ENCODE measurements at regions not wholly inside any gene's neighbourhood (a gene's known extent, or its start where the extent isn't known, plus 50 kb on each side); places are given as distances from the start of the nearest gene placed in this dataset.
"Not testable (repeated sequence)": the region's sequence is repeated elsewhere in the genome, so short reads cannot be mapped to it uniquely, and the experiment has no call there.

- Mint-ChIP-seq H3K27me3 (no peaks in the 10 kb centered on the region), H3K27ac (no peak overlapping the region), H3K9me3 (peaks cover 16% of the 10 kb centered on the region), H3K4me3 (no peak overlapping the region), H3K36me3 (peaks cover 23% of the 10 kb centered on the region), H3K4me1 (no peaks in the 10 kb centered on the region)
- DNase-seq, result no peak
- CTCF ChIA-PET, result no interaction called here
Observed at GRCh38 chr4:122973465-122973864, 51.1 kb upstream of the NUDT6 start.

GRCh38 chr4:122976111-122976510, 53.7 kb upstream of the NUDT6 start:
- Mint-ChIP-seq H3K36me3 (peaks cover 38% of the 10 kb centered on the region), H3K4me1 (no peaks in the 10 kb centered on the region), H3K27me3 (no peaks in the 10 kb centered on the region), H3K4me3 (no peak overlapping the region), H3K27ac (no peak overlapping the region), H3K9me3 (peaks cover 18% of the 10 kb centered on the region)
- no peak for DNase-seq
- CTCF ChIA-PET, result no interaction called here

- Mint-ChIP-seq H3K4me1 (no peaks in the 10 kb centered on the region), H3K36me3 (peaks cover 44% of the 10 kb centered on the region), H3K9me3 (peaks cover 18% of the 10 kb centered on the region), H3K27ac (no peak overlapping the region), H3K4me3 (no peak overlapping the region), H3K27me3 (no peaks in the 10 kb centered on the region)
- CTCF ChIA-PET, result no interaction called here
- DNase-seq, result no peak
Observed at GRCh38 chr4:122977103-122977502, 54.7 kb upstream of the NUDT6 start.

DNA sequence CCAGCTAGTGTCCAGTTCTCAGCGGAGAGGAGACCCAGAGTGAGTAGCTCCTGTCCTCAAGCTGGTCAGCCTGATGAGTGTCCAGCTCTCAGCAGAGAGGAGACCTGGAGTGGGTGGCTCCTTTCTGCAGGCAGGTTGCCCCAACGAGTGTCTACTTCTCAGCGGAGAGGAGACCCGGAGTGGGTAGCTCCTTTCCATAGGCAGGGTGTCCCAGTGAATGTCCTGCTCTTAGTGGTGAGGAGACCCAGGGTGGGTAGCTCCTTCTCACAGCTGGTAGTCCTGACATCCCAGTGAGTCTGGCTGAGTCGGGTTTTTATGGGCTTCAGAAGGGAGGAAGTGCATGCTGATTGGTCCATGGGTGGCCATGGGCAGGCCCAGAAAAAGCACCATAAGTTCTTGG, 55.7 kb upstream of the NUDT6 start:
- Mint-ChIP-seq H3K4me3 (no peak overlapping the region), H3K4me1 (no peaks in the 10 kb centered on the region), H3K27me3 (no peaks in the 10 kb centered on the region), H3K9me3 (peaks cover 18% of the 10 kb centered on the region), H3K36me3 (peaks cover 48% of the 10 kb centered on the region), H3K27ac (no peak overlapping the region)
- DNase-seq, result no peak
- CTCF ChIA-PET, result interaction anchor here (0.9 kb wide), 1 partner anchor 9 kb away, joined by 3 read pairs; no protein-coding TSS in a partner anchor

DNA sequence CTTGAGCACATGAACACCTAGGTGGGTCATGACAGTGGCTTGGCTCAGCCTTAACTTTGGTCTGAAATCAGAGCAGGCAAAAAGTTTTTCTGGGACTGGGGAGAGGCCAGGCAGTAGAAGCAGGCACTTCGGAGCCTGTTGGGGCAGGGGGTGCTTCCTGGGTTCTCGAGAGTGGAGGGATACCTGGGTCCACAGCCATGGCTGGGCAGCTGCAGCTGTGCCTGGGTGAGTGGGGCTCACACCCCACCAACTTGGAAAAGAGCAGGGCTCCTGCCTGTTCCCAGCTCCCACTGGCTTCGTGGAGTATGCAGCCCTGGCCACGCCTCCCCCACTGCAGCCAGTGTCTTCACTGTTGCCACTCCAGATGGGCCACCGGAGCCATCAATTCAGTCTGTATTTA, 56.4 kb upstream of the NUDT6 start:
- Mint-ChIP-seq H3K27me3 (no peaks in the 10 kb centered on the region), H3K36me3 (peaks cover 52% of the 10 kb centered on the region), H3K9me3 (peaks cover 19% of the 10 kb centered on the region), H3K4me1 (no peaks in the 10 kb centered on the region), H3K4me3 (no peak overlapping the region), H3K27ac (no peak overlapping the region)
- CTCF ChIA-PET, result interaction anchor here (0.6 kb wide), 1 partner anchor 576 kb away, joined by 3 read pairs; no protein-coding TSS in a partner anchor
- DNase-seq, result no peak

- H3K4me1 Mint-ChIP-seq, result no peaks in the 10 kb centered on the region
- no peak for DNase-seq
- CTCF ChIA-PET, result no interaction called here
- H3K9me3 Mint-ChIP-seq, result peaks cover 16% of the 10 kb centered on the region
- peaks cover 58% of the 10 kb centered on the region for H3K36me3 Mint-ChIP-seq
- no peak overlapping the region for H3K27ac Mint-ChIP-seq
- H3K4me3 Mint-ChIP-seq, result no peak overlapping the region
- H3K27me3 Mint-ChIP-seq, result no peaks in the 10 kb centered on the region
Observed at GRCh38 chr4:122980860-122981259, 58.5 kb upstream of the NUDT6 start.

- H3K4me1 Mint-ChIP-seq, result no peaks in the 10 kb centered on the region
- CTCF ChIA-PET, result no interaction called here
- H3K27ac Mint-ChIP-seq, result no peak overlapping the region
- H3K9me3 Mint-ChIP-seq, result peaks cover 29% of the 10 kb centered on the region
- peaks cover 56% of the 10 kb centered on the region for H3K36me3 Mint-ChIP-seq
- no peak for DNase-seq
- H3K27me3 Mint-ChIP-seq, result no peaks in the 10 kb centered on the region
- no peak overlapping the region for H3K4me3 Mint-ChIP-seq
Observed at GRCh38 chr4:122988696-122989095, 66.3 kb upstream of the NUDT6 start.

DNA sequence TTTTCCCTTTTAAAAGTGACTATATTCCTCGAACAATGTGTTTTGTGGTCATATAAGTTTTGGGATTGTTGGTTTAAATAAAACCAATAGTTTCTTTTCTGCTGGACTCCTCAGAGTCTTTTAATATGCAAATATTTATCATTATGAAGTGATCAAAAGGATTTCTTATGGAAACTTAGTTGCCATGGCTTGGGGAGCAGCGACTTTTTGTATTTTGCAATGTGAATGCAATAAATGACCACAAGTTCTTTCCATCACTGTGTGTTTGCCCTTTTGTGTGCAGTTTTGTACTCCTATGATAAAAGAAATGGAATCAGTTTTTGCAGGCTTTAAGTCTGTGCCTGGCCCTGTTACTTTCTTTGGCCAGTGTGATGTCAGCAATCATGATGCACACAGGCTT, 68.5 kb upstream of the NUDT6 start:
- H3K36me3 Mint-ChIP-seq, result peaks cover 40% of the 10 kb centered on the region
- peaks cover 24% of the 10 kb centered on the region for H3K9me3 Mint-ChIP-seq
- H3K27me3 Mint-ChIP-seq, result no peaks in the 10 kb centered on the region
- no peak for DNase-seq
- H3K4me1 Mint-ChIP-seq, result no peaks in the 10 kb centered on the region
- H3K4me3 Mint-ChIP-seq, result no peak overlapping the region
- no peak overlapping the region for H3K27ac Mint-ChIP-seq
- CTCF ChIA-PET, result no interaction called here

DNA sequence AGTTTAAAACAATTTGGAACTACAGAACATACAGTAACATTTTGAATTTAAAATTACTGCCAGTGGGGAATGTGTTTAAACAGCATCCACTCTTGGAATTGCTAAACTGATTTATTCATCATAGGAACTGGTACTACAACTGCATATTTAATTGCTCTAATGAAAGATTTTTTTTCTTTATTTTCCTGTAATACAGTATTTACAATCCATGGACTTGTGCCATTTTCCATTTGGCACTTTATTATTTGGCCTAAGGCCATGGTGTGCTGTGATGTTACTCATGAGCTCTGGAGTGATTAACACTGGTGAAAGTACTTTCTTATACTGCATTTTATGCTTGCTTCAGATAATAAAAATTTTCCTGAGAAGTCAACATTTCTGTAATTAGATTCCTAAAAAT, 69.7 kb upstream of the NUDT6 start:
- Mint-ChIP-seq H3K27me3 (no peaks in the 10 kb centered on the region), H3K27ac (no peak overlapping the region), H3K36me3 (peaks cover 34% of the 10 kb centered on the region), H3K4me3 (no peak overlapping the region), H3K9me3 (peaks cover 17% of the 10 kb centered on the region), H3K4me1 (no peaks in the 10 kb centered on the region)
- CTCF ChIA-PET, result no interaction called here
- no peak for DNase-seq

- Mint-ChIP-seq H3K9me3 (peaks cover 13% of the 10 kb centered on the region), H3K27me3 (no peaks in the 10 kb centered on the region), H3K4me3 (no peak overlapping the region), H3K4me1 (peaks cover 2% of the 10 kb centered on the region), H3K36me3 (peaks cover 35% of the 10 kb centered on the region), H3K27ac (no peak overlapping the region)
- CTCF ChIA-PET, result no interaction called here
- DNase-seq, result no peak
Observed at GRCh38 chr4:122992641-122993040, 70.2 kb upstream of the NUDT6 start.

GRCh38 chr4:122996350-122996749, 74.0 kb upstream of the NUDT6 start:
- Mint-ChIP-seq H3K4me1 (peaks cover 7% of the 10 kb centered on the region), H3K4me3 (no peak overlapping the region), H3K27ac (no peak overlapping the region), H3K36me3 (peaks cover 18% of the 10 kb centered on the region), H3K9me3 (no peaks in the 10 kb centered on the region), H3K27me3 (no peaks in the 10 kb centered on the region)
- DNase-seq, result no peak
- CTCF ChIA-PET, result no interaction called here

GRCh38 chr4:122997463-122998101, 75.2 kb upstream of the NUDT6 start:
- Mint-ChIP-seq H3K4me3 (no peak overlapping the region), H3K27ac (no peak overlapping the region), H3K36me3 (peaks cover 18% of the 10 kb centered on the region), H3K4me1 (peaks cover 7% of the 10 kb centered on the region), H3K27me3 (no peaks in the 10 kb centered on the region), H3K9me3 (no peaks in the 10 kb centered on the region)
- CTCF ChIA-PET, result no interaction called here
- DNase-seq, result no peak

- H3K27ac Mint-ChIP-seq, H3K27me3 Mint-ChIP-seq, H3K4me3 Mint-ChIP-seq, H3K9me3 Mint-ChIP-seq, H3K4me1 Mint-ChIP-seq, DNase-seq, CTCF ChIA-PET: not testable (repeated sequence)
- H3K36me3 Mint-ChIP-seq, result peaks cover 39% of the 10 kb centered on the region
Observed at GRCh38 chr4:123004079-123004478, 81.7 kb upstream of the NUDT6 start.

GRCh38 chr4:123005126-123005525, 82.7 kb upstream of the NUDT6 start:
- H3K27ac Mint-ChIP-seq, H3K27me3 Mint-ChIP-seq, H3K9me3 Mint-ChIP-seq, H3K4me3 Mint-ChIP-seq, H3K4me1 Mint-ChIP-seq, CTCF ChIA-PET, DNase-seq: not testable (repeated sequence)
- peaks cover 44% of the 10 kb centered on the region for H3K36me3 Mint-ChIP-seq

GRCh38 chr4:123007679-123008078, 85.3 kb upstream of the NUDT6 start:
- no peak overlapping the region for H3K4me3 Mint-ChIP-seq
- no peak overlapping the region for H3K27ac Mint-ChIP-seq
- peaks cover 3% of the 10 kb centered on the region for H3K9me3 Mint-ChIP-seq
- CTCF ChIA-PET, result no interaction called here
- no peaks in the 10 kb centered on the region for H3K4me1 Mint-ChIP-seq
- peaks cover 44% of the 10 kb centered on the region for H3K36me3 Mint-ChIP-seq
- DNase-seq, result no peak
- H3K27me3 Mint-ChIP-seq, result no peaks in the 10 kb centered on the region

DNA sequence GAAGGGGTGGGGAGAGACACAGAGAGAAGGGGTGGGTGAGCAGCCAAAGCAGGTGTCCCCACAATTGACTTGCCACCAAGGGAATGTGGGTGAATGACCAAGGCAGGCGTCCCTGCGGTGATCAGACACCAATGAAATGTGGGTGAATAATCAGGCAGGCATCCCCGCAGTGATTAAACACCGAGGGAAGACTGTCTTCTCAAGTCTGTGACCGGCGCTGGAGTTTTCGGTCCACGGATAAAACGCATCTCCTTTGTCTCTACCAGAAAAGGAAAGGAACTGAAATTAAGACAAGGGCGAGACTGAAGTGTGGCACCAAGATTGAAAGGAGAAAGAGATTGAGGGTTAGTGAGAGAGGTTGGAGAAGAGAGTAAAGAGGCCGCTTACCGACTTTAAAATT, 90.0 kb upstream of the NUDT6 start:
- H3K4me1 Mint-ChIP-seq, DNase-seq, CTCF ChIA-PET, H3K9me3 Mint-ChIP-seq, H3K27ac Mint-ChIP-seq, H3K27me3 Mint-ChIP-seq, H3K4me3 Mint-ChIP-seq: not testable (repeated sequence)
- peaks cover 27% of the 10 kb centered on the region for H3K36me3 Mint-ChIP-seq

All from activated naive CD4-positive, alpha-beta T cell treated with anti-CD3 and anti-CD28 coated beads, Interleukin-2, amount 10 ng/mL, durations not matched to agents 7 days and 5 days (primary cell).